PC-3 (cell line): ENCODE measurements at regions not wholly inside any gene's neighbourhood (a gene's known extent, or its start where the extent isn't known, plus 50 kb on each side); places are given as distances from the start of the nearest gene placed in this dataset.

ENCODE experiments used
- ATAC-seq: fragments of 200-7000 bp; cut with Tn5 transposase; 2 replicates; pipeline ENCODE4 v1.9.1; 2020; ENCODE audit warnings: mild to moderate bottlenecking, moderate library complexity
- BruUV-seq: library from RNA; stranded (reverse); fragments of 400-500 nt; replicated peaks from 2 replicates; lab custom pipeline; 2021; lab: Mats Ljungman, UMichigan
- CTCF ChIA-PET: fragments of 300-600 bp; sonication (Branson Sonifier 250); formaldehyde crosslinking; loops from one replicate; lab custom pipeline; 2022; ENCODE audit warnings: antibody characterized with exemption; lab: Charles Lee
- POLR2A ChIA-PET: fragments of 300-600 bp; sonication (Branson Sonifier 250); formaldehyde crosslinking; loops from one replicate; lab custom pipeline; 2022; ENCODE audit warnings: antibody characterized with exemption; ENCODE audit not compliant: unreplicated experiment; lab: Charles Lee
- DNase-seq: peaks from one replicate; pipeline ENCODE4 v3.0.0-alpha.2; 2015
- H2AFZ ChIP-seq: fragments of 300-600 bp; sonication (generic); 2 replicates; pipeline ENCODE4 v1.6.0; 2016; ENCODE audit warnings: antibody characterized with exemption, low read length
- H3F3A ChIP-seq: fragments of 300-600 bp; sonication (generic); one replicate; pipeline ENCODE4 v1.6.0; 2017; ENCODE audit warnings: antibody characterized with exemption, low read length, control low read depth, mild to moderate bottlenecking; ENCODE audit not compliant: unreplicated experiment
- H3K27ac ChIP-seq: fragments of 300-600 bp; sonication (generic); 2 replicates; pipeline ENCODE4 v1.5.1; 2016; ENCODE audit warnings: mild to moderate bottlenecking, low read length
- H3K27me3 ChIP-seq: fragments of 300-600 bp; sonication (generic); 2 replicates; pipeline ENCODE4 v1.6.1; 2016; ENCODE audit warnings: low read length, mixed read lengths
- H3K36me3 ChIP-seq: fragments of 300-600 bp; sonication (generic); 2 replicates; pipeline ENCODE4 v1.6.1; 2016; ENCODE audit warnings: low read depth, mixed run types, low read length, mixed read lengths
- H3K4me1 ChIP-seq: fragments of 300-600 bp; sonication (generic); 2 replicates; pipeline ENCODE4 v1.5.1; 2016; ENCODE audit warnings: low read length; ENCODE audit not compliant: insufficient read depth
- H3K4me2 ChIP-seq: fragments of 300-600 bp; sonication (generic); 2 replicates; pipeline ENCODE4 v1.6.0; 2016; ENCODE audit warnings: low read length
- H3K4me3 ChIP-seq: fragments of 300-600 bp; sonication (generic); 2 replicates; pipeline ENCODE4 v1.5.1; 2016; ENCODE audit warnings: mild to moderate bottlenecking, low read length, mixed read lengths
- H3K79me2 ChIP-seq: fragments of 300-600 bp; sonication (generic); 2 replicates; pipeline ENCODE4 v1.6.1; 2017; ENCODE audit warnings: low read length, mixed read lengths
- H3K9ac ChIP-seq: fragments of 300-600 bp; sonication (generic); 2 replicates; pipeline ENCODE4 v1.6.0; 2016; ENCODE audit warnings: mild to moderate bottlenecking, low read length
- H3K9me2 ChIP-seq: fragments of 300-600 bp; sonication (generic); replicated peaks from 2 replicates; pipeline ENCODE4 v1.6.1; 2016; ENCODE audit warnings: mixed run types, low read length, mixed read lengths
- H3K9me3 ChIP-seq: fragments of 300-600 bp; sonication (generic); 2 replicates; pipeline ENCODE4 v1.6.1; 2016; ENCODE audit warnings: low read length, mixed read lengths
- H4K20me1 ChIP-seq: fragments of 300-600 bp; sonication (generic); 2 replicates; pipeline ENCODE4 v1.6.1; 2016; ENCODE audit warnings: low read length, mixed read lengths
- EZH2 ChIP-seq: fragments of 300-600 bp; sonication (generic); IDR thresholded peaks from one replicate; pipeline ENCODE4 v1.6.1; 2017; ENCODE audit warnings: antibody characterized with exemption, mild to moderate bottlenecking, low read length; ENCODE audit not compliant: unreplicated experiment
- EZH2phosphoT487 ChIP-seq: fragments of 300-600 bp; sonication (generic); IDR thresholded peaks from 2 replicates; pipeline ENCODE4 v1.6.1; 2018; ENCODE audit warnings: mild to moderate bottlenecking, antibody characterized with exemption, low read length, borderline replicate concordance
- intact Hi-C: fragments of 100-400 bp; cut with micrococcal nuclease; formaldehyde crosslinking; loops from 2 replicates; pipeline ENCODE4 v1.9.0; 2023
- TF ChIP-seq, protein P1 (sequence below): fragments of 300-600 bp; sonication (generic); conservative IDR thresholded peaks from 2 replicates; pipeline ENCODE4 v1.5.1; 2017; ENCODE audit warnings: antibody characterized with exemption, low read depth, mild to moderate bottlenecking, low read length

GRCh38 chr21:35857095-35857494 lies 203.2 kb downstream of the SETD4 start:
- TF ChIP-seq EZH2phosphoT487 (no peak), EZH2 (no peak)
- TF ChIP-seq, protein P1, sequence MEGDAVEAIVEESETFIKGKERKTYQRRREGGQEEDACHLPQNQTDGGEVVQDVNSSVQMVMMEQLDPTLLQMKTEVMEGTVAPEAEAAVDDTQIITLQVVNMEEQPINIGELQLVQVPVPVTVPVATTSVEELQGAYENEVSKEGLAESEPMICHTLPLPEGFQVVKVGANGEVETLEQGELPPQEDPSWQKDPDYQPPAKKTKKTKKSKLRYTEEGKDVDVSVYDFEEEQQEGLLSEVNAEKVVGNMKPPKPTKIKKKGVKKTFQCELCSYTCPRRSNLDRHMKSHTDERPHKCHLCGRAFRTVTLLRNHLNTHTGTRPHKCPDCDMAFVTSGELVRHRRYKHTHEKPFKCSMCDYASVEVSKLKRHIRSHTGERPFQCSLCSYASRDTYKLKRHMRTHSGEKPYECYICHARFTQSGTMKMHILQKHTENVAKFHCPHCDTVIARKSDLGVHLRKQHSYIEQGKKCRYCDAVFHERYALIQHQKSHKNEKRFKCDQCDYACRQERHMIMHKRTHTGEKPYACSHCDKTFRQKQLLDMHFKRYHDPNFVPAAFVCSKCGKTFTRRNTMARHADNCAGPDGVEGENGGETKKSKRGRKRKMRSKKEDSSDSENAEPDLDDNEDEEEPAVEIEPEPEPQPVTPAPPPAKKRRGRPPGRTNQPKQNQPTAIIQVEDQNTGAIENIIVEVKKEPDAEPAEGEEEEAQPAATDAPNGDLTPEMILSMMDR, result no peak
- Histone ChIP-seq H3K9me2 (no peaks in the 10 kb centered on the region), H3K36me3 (no peaks in the 10 kb centered on the region), H3K9ac (no peak overlapping the region), H3K27ac (no peak overlapping the region), H3F3A (no peaks in the 10 kb centered on the region), H4K20me1 (no peaks in the 10 kb centered on the region), H3K4me3 (no peak overlapping the region), H3K27me3 (no peaks in the 10 kb centered on the region), H3K79me2 (no peaks in the 10 kb centered on the region), H3K9me3 (no peaks in the 10 kb centered on the region), H3K4me1 (no peaks in the 10 kb centered on the region; the same call in 1 of the 2 replicates), H2AFZ (no peak overlapping the region), H3K4me2 (no peak overlapping the region)
- CTCF ChIA-PET, result no interaction called here
- no TSS peak for BruUV-seq
- POLR2A ChIA-PET, result interaction anchor here (0.5 kb wide), 1 partner anchor 18 kb away, joined by 4 read pairs; no protein-coding TSS in a partner anchor
- intact Hi-C loops, result no loop called here
- DNase-seq (no peak), ATAC-seq (no peak)

DNA sequence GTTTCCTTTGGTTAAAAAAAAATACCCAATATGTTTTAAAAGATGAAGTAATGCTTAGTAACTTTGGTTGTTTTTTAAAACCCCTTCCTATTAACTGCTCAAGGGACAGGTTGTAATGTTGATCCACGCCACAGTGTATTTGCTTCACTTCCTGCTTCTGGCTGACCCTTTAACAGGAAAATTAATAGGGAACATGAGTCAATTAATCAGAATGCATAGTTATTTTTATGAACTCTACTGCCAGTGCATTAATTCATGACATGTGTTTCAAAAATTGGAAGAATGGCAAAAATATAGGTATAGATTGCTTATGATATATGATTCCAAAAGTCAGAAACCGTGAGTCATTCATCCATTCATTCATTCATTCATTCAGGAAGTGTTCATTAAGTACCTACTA lies 204.8 kb downstream of the SETD4 start:
- BruUV-seq, result no TSS peak
- H3K4me3 ChIP-seq, result no peak overlapping the region
- H3K79me2 ChIP-seq, result no peaks in the 10 kb centered on the region
- intact Hi-C loops, result no loop called here
- H3K9ac ChIP-seq, result no peak overlapping the region
- ATAC-seq, result peak; percentile 51
- POLR2A ChIA-PET, result interaction anchor here (0.5 kb wide), 1 partner anchor 599 kb away, joined by 3 read pairs; no protein-coding TSS in a partner anchor
- H2AFZ ChIP-seq, result no peak overlapping the region
- H3K27ac ChIP-seq, result no peak overlapping the region
- H3K36me3 ChIP-seq, result no peaks in the 10 kb centered on the region
- no peaks in the 10 kb centered on the region for H3F3A ChIP-seq
- H3K9me2 ChIP-seq, result no peaks in the 10 kb centered on the region
- DNase-seq, result peak; percentile 41
- no peaks in the 10 kb centered on the region for H4K20me1 ChIP-seq
- TF ChIP-seq EZH2phosphoT487 (no peak), EZH2 (no peak)
- TF ChIP-seq, protein P1, result no peak
- H3K4me1 ChIP-seq, result no peaks in the 10 kb centered on the region; the same call in 1 of the 2 replicates
- no peak overlapping the region for H3K4me2 ChIP-seq
- CTCF ChIA-PET, result no interaction called here
- H3K9me3 ChIP-seq, result no peaks in the 10 kb centered on the region
- no peaks in the 10 kb centered on the region for H3K27me3 ChIP-seq

DNA sequence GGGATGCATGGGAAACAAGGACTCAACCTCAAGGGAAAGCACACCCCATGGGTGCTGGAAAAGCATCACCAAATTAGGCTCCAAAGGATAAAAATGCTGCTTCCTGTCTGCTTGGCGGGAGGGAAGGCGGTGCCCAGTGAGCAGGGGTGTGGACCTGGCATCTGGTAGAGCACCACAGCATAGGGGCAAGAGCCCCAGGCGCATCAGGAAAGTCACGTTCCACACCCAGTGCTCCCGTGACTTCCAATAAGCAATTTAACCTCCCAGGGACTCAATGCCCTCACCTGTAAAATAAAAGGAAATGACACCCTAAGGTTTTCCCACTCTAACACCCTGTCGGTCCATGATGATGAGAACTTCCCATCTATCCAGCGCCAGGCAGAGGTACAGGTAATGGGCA lies 206.0 kb downstream of the SETD4 start:
- TF ChIP-seq EZH2phosphoT487 (no peak), EZH2 (no peak)
- TF ChIP-seq, protein P1, result no peak
- Histone ChIP-seq H3K4me1 (no peaks in the 10 kb centered on the region; the same call in 1 of the 2 replicates), H3K36me3 (no peaks in the 10 kb centered on the region), H2AFZ (no peak overlapping the region), H3K9me3 (no peaks in the 10 kb centered on the region), H3K9ac (no peak overlapping the region), H3K4me2 (no peak overlapping the region), H3K79me2 (no peaks in the 10 kb centered on the region), H3F3A (no peaks in the 10 kb centered on the region), H4K20me1 (no peaks in the 10 kb centered on the region), H3K27me3 (no peaks in the 10 kb centered on the region), H3K27ac (no peak overlapping the region), H3K4me3 (no peak overlapping the region), H3K9me2 (no peaks in the 10 kb centered on the region)
- BruUV-seq, result no TSS peak
- ChIA-PET POLR2A (no interaction called here), CTCF (no interaction called here)
- intact Hi-C loops, result no loop called here
- ATAC-seq, result no peak
- DNase-seq, result no peak
